GM10248 (cell line): ENCODE measurements at regions not wholly inside any gene's neighbourhood (a gene's known extent, or its start where the extent isn't known, plus 50 kb on each side); places are given as distances from the start of the nearest gene placed in this dataset.

ENCODE experiments used
- CTCF ChIA-PET: fragments of 300-600 bp; sonication (Branson Sonifier 250); formaldehyde crosslinking; extraction: SDS; loops from one replicate; lab custom pipeline; 2021; ENCODE audit warnings: antibody characterized with exemption; lab: Yijun Ruan, JAX
- POLR2A ChIA-PET: fragments of 350-650 bp; sonication (Branson Sonifier 250); formaldehyde crosslinking; extraction: SDS; loops from one replicate; lab custom pipeline; 2020; ENCODE audit warnings: antibody characterized with exemption; lab: Yijun Ruan, JAX
- DNase-seq: peaks from one replicate; pipeline ENCODE4 v3.0.0; 2012; ENCODE audit errors: extremely low spot score
- CTCF ChIP-seq: IDR thresholded peaks from 2 replicates; pipeline ENCODE4 v1.5.1; 2012; ENCODE audit warnings: mild to moderate bottlenecking, low read depth; ENCODE audit errors: extremely low read depth, missing control alignments, control extremely low read depth

DNA sequence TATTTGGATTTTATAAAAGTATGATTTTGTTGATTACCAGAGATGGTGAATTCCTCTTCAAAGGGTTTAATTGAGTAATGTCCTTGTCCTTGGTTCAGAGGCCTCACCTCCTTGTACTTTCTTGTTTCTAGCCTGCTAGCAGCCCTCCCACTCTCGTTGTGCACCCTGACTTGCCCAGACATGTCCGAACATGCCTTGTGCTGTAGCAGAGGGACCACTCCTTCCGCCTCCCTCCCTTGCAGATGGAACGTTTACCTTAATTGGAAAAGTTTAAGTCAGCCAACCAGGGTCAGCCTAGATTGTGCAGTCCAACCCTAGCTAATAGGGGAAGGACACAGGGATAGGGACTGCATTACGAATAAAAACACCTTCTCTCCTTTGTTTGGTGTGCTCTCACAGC, 406.9 kb upstream of the NMUR2 start:
- ChIA-PET POLR2A (no interaction called here), CTCF (interaction anchor here (1.0 kb wide), 1 partner anchor 23 kb away, joined by 3 read pairs; no protein-coding TSS in a partner anchor)

DNA sequence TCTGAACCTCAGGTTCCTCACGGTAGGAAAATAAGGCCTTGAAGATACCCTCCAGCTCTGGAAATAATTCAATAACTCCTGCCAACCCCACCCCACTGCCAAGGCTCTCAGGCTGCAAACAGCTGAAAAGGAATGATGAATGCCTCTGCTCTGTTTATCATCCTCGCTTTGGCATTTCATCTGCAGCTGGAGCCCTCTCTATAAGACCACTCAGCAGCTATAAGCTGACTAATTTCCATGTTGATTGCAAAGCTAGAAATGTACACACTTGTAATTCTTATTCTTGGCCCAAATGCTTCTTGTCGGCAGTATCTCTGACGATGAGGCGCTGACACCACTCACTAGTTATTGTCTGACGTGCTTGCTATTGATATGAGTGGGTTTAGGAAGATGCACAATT, 408.4 kb upstream of the NMUR2 start:
- DNase-seq, result no peak
- no peak for TF ChIP-seq CTCF
- CTCF ChIA-PET, result no interaction called here
- POLR2A ChIA-PET, result no interaction called here

More for the DNA sequence above, 406.9 kb upstream of the NMUR2 start:
- no peak for TF ChIP-seq CTCF
- no peak for DNase-seq

- POLR2A ChIA-PET, result no interaction called here
- no peak for TF ChIP-seq CTCF
- CTCF ChIA-PET, result interaction anchor here (0.9 to 1.2 kb wide), 3 partner anchors 10 to 21 kb away, joined by 3 read pairs; no protein-coding TSS in a partner anchor
- no peak for DNase-seq
Measured at GRCh38 chr5:152819891-152820290, 414.8 kb upstream of the NMUR2 start.

DNA sequence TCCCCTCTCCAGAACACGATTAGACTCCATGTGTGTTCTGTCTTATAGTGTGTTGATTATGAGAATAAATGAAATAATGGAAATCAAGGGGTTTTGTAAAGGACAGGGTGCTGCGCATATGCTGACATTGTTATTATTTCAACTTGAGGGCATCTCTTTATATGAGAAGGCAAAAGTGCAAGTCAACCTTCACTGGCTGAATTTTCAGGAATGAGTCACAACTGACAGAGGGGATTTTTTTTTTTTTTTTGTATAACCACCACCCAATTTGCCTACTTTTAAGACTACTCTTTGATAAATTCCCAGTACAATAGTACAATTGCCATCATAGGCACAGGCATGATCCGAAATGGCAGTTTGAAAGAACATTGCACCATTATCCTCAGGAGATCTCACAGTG, 419.2 kb upstream of the NMUR2 start:
- no peak for TF ChIP-seq CTCF
- CTCF ChIA-PET, result no interaction called here
- no peak for DNase-seq
- POLR2A ChIA-PET, result no interaction called here

DNA sequence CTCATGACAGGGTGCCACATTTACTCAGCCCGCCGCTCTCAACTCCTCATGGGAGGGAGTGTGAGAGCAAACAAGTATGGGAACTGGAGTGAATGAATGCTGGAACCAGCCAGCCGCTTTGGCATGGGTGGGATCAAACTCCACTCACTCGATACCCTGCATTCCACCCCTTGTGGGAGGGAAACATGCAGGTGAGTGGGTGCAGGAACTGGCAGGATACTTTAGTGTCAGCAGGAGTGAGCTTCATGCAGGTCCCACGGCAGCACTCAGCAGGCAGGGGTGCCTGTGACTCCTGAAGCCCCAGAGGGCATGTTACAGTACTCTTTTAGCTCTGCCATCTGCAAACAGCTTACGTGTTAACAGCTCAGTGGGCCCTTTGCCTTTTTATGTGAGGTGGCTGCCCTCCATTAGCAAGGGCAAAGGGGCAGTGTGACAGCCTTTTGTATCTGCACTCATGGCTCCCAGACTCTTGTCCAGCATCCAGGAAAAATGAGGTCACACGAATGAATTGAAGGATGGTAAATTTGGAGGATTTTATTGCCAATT, 433.2 kb upstream of the NMUR2 start:
- TF ChIP-seq CTCF, result no peak
- no peak for DNase-seq
- POLR2A ChIA-PET, result no interaction called here
- CTCF ChIA-PET, result no interaction called here

GRCh38 chr5:152844713-152845112, 439.6 kb upstream of the NMUR2 start:
- ChIA-PET POLR2A (no interaction called here), CTCF (interaction anchor here (1.5 kb wide), 1 partner anchor 10 kb away, joined by 3 read pairs; no protein-coding TSS in a partner anchor)
- TF ChIP-seq CTCF, result no peak
- DNase-seq, result no peak
